ENCODE measurements at regions not wholly inside any gene's neighbourhood (a gene's known extent, or its start where the extent isn't known, plus 50 kb on each side); places are given as distances from the start of the nearest gene placed in this dataset.

DNA sequence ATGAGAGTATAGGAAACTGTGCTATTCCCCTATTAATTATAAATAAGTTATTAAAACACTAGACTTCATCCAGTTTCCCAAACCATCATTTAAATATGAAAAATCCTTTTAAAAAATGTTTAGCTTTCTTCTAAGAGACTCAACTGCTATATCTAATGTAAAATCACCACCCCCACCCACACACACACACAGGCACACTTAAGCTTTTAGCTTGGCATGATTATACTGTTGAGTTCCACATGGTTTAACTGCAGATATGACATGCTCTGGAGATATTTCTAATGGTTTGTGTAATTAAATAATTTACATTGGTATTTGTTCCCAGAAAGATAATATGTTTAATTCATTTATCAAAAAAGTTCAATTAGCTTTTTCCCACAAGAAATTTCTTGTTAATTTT lies 1700.1 kb upstream of the SLC10A2 start:
- no peak for DNase-seq (ENCODE audit: low spot score)

DNA sequence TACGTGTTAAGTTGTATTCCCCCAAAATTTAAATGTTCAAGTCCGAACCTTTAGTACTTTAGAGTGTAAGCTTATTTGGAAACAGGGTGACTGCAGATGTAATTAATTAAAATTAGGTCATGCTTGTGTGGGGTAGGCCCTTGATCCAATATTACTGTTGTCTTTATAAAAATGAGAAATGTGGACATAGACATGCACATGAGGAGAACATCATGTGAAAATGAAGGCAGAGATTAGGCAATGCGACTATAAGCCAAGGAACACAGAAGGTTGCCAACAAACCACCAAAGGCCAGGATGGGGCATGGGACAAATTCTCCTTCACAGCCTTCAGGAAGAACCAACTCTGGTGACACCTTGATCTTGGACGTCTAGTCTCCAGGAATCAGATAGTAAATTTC lies 1698.4 kb upstream of the SLC10A2 start:
- no peak for DNase-seq (ENCODE audit: low spot score)

DNA sequence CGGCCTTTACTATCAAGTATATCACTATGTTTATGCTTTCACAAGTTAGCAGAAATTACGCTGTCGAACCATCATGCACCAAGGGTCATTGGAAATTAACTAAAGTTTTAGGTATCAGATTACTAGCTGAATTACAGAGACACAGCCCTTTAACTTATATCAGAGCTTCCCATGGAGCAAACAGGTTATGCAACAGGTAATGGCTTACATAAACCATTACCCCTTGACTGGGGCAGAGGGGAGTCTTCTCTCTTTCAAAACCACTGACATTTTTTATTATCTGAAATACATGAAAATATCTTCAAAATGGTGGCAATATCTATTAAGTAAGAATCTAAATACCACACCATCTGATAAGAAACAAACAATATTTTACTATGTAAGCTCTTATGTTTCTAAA lies 1692.9 kb upstream of the SLC10A2 start:
- no peak for DNase-seq (ENCODE audit: low spot score)

DNA sequence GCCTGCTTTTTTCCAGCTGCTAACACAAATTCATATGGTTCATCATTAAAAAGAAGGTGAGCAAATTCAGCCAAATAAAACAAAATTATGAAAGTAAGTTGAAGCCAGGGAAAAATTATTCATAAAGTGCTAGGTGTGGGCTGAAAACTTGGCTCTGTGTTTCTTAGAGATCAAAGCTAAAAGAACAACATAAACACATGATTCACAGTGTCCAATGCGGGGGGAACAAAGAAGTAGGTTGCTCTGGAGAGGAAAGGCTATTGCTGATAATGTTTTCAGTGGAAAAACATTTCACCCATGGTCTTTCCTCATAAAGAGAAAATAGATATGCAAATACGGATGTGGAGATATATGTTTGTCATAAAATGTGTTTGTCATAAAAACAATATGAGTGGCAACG lies 1691.5 kb upstream of the SLC10A2 start:
- no peak for DNase-seq (ENCODE audit: low spot score)

DNA sequence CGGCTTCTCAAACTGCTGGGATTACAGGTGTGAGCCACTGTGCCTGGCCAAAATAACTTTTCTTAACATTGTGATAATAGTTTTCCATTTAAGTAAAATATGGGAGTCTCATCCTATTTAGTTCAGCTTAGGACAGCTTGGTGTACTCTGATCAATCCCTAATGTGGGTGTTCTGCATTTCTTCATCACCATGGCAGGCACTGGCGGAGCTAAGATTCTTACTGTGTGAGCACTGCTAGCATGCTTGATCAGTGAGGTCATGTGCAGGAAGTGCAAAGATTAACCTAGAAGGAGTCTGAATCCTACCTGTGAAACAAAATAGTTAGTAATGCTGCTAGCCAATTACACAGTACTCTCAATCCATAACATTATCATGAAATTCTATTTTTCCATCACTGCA lies 1684.2 kb upstream of the SLC10A2 start:
- DNase-seq (ENCODE audit: low spot score), result no peak

DNA sequence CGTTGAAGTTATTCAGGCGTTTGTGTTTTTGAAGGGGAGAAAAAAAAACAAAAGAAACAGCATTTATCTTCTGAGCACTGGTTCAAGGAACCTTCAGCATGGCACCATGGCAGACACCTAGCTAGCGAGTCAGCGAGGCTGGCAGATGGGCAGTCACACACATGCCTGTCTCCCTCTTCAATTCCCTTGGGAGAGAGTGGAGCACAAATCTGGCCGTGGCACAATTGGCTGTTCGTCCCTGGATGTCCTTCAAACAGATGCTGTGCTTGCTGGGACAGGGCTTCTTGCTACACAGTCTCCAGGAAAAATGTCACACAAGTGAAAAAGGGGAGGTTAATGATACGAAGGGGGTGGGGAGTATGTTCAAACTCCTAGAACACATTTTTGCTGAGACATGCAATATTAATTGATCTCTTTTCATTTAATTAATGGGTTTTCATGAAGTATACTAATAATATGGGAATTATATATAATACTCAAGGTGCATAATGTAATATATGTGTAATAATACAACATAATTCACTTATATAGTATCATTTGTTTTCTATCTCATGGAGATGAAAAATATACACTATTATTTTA lies 1674.5 kb upstream of the SLC10A2 start:
- DNase-seq (ENCODE audit: low spot score), result no peak

DNA sequence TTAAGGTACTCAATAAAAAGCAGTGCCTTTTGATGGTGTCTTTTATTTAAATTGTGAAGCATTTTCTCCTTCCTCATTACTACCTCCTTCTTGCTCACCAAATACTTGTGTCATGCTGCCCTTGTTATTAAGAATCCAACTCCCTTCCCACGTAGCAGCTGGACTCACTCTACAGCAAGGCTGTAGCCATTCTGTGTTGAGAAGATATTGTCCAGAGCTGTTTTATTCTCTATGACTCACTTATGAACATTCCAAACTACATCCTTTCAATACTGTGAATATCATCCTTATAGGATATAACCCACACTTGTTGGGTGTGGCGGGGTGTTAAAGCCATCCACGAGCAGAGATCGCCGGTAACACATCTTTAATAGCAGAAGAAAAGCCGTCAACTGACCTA lies 1671.5 kb upstream of the SLC10A2 start:
- DNase-seq (ENCODE audit: low spot score), result no peak

DNA sequence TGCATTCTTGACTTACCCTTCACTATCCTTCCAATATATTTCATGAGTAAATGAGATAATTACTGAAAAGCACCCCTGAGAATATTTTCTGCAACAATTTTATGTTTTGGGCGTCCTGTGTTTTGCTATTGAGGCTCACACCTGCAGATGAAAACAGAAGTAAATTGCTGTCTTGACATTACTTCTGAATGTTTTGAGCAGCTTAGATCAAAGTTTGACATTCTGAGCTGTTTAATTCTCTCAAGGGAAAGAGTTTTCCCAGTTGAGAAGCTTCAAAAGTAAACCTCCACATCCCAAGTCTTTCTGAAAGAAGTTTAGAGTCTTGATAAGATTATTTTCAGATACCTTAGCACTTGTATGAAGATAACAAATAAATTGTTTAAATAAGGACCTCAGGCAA lies 1667.2 kb upstream of the SLC10A2 start:
- DNase-seq (ENCODE audit: low spot score), result no peak

DNA sequence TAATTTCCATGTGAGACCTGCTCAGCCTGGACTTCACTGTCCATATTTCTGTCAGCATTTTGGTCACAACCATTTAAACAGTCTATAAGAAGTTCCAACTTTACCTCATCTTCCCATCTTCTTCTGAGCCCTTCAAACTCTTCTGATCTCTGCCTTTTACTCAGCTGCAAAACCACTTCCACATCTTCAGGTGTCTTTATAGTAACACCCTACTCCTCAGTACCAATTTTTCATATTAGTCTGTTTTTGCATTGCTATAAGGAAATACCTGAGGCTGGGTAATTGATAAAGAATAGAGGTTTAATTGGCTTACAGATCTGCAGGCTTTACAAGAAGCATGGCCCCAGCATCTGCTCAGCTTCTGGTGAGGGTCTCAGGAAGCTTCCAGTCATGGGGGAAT lies 1648.9 kb upstream of the SLC10A2 start:
- no peak for DNase-seq (ENCODE audit: low spot score)

DNA sequence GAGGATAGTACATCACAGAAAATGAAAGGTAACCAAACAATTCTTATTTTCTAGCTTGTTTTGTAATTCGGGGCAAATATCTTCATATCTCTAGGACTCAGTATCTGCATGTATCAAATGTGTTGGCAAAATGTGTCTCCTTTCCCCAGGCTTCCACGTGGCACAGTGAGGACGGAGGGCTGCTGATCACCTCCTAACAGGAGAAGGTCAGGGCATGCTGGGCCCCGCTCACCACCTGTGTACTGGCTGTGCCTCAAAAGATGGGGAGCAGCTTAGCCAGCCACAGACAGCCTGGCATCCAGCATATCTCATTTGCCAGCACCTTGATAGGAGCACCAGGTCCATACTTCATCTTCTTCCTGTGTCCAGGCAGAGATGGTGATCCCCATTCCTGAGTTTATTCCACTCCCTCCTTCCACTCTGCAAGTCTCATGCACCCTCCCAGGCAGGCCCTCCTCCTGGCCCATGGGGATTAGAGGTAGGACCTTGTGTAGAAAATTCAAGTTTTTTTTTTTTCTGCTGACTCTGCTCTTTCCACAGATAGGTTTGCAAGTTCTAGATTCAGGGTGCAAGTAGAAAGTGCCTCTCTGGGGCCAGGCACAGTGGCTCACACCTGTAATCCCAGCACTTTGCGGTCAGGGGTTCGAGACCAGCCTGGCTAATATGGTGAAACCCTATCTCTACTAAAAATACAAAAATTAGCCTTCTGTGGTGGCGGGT lies 1639.0 kb upstream of the SLC10A2 start:
- DNase-seq (ENCODE audit: low spot score), result no peak

DNA sequence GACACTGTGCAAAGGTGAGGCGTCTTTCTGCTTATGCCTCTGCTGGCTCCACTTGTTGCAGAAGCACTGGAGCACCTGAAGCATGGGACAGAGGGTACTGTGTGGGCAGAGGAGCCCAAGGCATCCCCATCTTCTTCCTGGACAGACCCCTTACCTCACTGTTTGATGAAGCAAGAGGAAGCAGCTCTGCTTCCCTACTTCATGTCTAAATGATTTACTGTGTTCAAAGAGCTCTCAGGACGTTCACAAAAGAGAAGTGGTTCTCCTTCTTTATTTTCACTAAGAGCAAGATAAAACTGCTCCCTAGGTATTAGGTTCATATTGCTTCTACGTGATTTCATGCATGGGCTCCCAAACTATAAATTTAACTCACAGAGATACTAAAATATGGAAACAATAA lies 1635.4 kb upstream of the SLC10A2 start:
- no peak for DNase-seq (ENCODE audit: low spot score)

DNA sequence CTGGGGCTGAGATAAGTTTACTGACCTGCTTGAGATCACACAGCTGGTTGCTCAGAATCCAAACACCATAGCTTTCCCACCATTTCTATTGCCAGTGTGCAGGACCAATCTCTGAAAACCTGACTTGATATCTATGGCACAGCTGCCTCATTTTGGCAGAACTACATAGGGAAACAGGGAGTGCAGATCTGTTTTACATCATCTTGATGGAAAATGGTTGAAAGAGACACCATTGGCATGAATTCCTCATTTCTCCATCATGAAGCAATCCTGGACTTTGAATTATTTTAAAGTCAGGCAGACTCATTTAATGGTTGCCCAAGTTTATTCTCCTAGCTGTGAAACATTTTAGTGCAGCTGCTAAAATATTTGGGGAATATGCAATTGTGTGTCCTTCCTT lies 1628.2 kb upstream of the SLC10A2 start:
- DNase-seq (ENCODE audit: low spot score), result no peak

DNA sequence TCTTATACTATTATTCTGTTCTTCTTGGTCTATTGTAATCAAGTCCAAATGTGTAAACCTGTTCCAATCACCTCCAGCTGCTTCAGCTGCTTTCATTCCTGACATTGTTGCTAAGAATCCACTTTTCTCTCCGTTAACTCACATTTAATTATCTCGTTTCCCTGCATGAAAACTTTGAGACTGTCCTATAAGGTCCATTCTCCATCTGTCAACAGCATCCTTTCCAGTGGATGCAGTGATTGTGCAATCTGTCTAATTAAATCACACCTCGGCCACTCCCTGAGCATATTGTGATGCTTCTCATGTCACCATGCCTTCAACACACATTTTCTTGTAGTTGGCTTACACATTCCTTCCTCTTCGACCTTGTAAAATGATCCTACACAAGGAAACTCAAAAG lies 1626.9 kb upstream of the SLC10A2 start:
- DNase-seq (ENCODE audit: low spot score), result no peak

DNA sequence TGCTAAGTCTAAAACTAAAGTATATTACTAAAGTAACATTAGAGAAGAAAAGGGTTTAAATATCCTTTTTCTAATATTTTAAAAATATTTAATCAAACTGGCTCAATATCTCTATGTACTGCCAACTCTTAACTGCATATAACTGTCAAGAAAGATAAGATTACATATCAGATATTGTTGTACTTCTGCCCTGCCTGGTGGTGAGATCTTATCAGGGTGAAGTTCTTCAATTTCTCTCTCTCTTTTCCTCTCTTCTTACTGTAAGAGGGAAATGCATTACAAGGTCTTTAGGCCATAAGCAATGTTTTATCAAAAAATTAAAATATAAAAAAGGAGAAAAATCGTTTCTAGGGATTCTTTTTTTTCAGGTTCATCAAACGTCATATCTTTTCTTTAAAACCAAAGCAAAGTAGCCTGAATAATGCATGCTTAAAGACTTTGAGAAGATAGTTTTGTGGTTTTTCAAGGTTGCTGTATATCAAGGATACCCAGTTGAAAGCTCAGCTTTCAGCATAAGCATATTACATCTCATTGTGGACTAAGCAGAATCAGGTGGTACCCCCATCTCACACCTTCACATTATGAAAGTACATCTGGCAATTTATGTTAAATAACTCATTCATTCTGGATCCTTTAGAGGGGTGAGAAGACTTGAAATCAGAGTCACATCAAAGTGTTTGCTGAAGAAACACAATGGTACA lies 1625.7 kb upstream of the SLC10A2 start:
- DNase-seq (ENCODE audit: low spot score), result no peak

DNA sequence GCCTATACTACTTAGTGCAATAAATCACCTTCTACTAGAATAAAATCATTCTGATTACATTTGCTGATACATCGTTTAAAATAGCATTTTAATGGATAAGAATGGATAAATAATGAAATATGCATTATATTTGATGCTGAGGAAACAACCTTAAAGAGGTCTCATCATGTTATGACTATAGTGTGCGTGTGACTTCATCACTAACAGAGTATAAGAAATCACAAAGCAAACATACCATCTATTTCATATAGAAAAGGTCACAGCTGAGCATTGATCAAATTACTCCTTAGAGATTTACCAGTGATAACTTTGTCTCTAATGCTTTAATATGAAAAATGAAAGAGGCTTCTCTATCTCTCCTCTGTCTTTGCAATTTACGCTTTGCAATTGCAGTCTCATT lies 1620.3 kb upstream of the SLC10A2 start:
- DNase-seq (ENCODE audit: low spot score), result no peak

DNA sequence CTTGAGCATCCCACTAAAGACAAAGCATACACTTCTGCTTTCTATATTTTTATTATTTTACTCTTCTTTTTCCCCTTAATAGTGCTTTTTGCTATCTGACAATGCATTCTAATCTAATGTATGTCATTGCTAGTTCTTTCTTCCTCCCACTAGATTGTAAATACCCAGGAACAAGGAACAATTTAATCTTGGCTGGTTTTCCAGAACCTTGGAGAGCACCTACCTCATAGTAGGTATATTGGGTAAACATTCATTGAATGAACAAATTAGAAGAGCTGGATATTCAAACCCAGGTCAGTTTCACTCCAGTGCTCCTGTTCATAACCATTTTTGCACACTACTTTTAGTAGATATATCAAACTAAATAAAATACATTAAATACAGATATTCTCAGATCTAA lies 1617.6 kb upstream of the SLC10A2 start:
- DNase-seq (ENCODE audit: low spot score), result no peak

DNA sequence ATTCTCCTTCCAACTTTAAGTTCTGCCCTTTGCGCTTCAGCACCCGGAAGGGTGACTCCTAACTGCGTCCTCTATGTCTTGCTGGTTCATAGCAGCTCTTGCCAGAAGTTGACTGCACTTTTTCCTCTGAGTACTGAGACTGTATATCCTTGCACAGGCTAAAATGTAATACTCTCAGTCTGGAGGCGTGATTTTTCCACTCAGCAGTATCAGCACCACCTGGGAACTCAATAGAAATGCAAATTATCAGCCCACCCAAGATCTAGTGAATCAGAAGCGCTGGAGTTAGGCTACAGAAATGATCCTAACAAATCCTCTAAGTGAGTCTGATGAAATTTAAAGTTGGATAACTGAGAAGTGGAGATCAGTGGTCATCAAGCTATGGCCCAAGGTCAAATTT lies 1611.9 kb upstream of the SLC10A2 start:
- no peak for DNase-seq (ENCODE audit: low spot score)

DNA sequence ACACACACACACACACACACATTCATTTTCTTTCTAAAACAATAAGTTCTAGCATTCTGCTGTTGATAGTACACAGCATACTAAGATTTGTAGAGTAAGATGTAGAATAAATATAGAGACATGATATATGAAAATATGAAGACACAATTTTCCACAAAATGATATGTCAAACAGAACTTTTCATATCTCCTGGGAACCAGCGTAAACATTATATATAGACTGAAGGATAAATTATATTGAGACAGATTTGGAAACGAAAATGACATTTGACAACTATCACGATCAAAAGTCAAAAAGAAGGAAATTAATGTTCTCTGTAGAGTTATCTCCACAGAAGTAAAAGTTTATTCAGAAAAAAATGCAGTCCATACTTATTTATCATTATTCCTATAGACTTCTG lies 1605.7 kb upstream of the SLC10A2 start:
- DNase-seq (ENCODE audit: low spot score), result no peak

DNA sequence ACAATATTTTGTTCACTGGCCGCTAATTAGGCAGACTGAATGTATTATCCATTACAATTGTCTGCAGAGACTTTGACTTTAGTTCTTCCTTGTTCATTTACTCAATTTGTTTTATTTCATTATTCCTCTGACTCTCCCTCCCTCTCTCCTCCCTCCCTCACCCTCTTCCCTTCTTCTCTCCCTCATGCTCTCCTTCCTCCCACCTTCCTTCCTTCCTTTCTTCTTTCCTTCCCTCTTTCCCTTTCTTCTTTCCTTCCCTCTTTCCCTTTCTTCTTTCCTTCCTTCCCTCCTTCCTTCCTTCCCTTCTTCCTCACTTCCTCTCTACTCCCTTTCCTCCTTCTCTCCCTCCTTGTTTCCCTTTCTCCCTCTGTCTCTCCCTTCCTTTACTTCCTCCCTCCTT lies 1591.0 kb upstream of the SLC10A2 start:
- DNase-seq (ENCODE audit: low spot score), result no peak

DNA sequence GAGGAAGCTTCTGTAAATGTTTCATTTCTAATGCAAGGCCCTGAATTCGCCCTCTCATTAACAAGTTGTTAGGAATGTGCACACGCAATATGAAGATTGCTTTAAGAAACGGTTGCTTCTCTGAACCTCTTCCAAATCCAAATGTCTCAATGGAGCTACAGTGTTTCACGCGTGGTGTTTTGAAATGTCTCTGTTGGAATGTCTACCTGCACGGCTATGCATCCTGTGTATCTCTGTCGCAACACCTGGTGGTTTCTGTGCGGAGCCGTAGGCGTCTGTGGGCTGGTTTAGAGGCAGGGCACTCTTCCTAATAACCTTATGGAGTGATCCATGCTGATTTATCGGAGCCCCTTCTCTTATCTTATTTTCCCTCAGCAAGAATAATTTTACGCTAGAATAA lies 1584.2 kb upstream of the SLC10A2 start:
- DNase-seq (ENCODE audit: low spot score), result peak; percentile 1

DNA sequence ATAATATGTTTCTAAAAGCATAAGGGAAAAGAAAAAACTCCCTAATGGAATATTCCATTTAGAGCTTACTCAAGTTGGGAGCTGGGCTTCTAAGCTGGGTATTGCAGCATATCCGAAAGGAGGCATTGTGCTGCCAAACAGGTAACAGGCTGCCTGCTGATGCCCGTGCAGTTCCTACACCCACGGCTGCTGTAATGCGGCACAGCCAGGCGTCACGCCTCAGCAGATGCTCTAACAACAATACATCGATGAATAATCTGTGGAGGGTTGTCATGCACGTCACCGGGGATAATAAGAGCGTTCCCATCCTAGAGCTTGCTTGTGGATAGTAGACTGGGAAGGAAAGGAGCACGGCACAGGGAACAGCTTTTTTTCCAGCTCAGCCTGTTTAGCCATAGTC lies 1582.1 kb upstream of the SLC10A2 start:
- no peak for DNase-seq (ENCODE audit: low spot score)

DNA sequence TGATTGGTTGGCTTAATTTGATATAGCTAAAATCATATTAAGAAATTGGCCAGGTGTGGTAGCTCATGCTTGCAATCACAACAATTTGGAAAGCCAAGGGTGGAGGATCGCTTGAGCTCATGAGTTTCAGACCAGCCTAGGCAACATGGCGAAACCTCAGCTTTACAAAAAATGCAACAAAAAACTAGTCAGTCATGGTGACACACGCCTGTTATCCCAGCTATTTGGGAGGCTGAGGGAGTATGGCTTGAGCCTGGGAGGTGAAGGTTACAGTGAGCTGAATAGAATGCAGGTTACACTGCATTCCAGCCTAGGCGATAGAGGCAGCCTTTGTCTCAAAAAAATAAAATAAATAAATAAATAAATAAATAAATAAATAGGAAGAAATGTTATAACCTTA lies 1579.6 kb upstream of the SLC10A2 start:
- no peak for DNase-seq (ENCODE audit: low spot score)

DNA sequence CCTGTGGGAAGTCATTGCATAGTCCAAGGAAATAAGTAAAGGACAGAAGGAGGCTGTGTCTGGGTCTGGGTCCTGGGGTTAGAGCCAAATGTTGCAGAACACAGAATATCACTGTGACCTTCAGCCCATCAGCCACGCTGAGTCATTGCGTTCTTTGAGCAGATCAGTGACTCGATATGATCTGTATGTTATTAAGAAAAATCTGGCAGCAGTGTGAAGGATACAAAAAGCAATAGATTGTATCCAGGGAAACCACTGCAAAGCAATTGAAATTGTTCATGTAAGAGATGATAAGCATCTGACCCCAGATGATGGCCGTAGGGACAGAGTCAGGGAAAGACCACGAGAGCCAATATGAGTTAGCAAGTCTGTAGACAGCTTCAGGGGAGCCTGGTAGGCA lies 1575.1 kb upstream of the SLC10A2 start:
- DNase-seq (ENCODE audit: low spot score), result no peak

DNA sequence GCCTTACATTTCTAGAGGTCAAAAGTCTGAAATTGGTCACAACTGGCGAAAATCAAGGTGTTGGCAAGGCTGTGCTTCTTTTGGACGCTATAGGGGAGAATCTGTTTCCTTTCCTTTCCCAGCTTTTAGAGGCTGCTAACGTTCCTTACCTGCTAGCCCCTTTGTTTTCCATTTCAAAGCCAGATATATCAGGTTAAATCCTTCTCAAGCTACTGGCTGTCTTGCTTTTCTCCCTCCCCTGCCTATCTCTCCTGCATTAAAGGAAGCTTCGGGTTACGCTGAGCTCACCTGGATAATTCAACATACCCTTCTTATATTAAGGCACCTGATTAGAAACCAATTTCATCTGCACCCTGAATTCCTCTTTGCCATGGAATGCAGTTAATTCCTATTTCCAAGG lies 1569.7 kb upstream of the SLC10A2 start:
- no peak for DNase-seq (ENCODE audit: low spot score)

Measured in SW480 (cell line).